Spinal cord (tissue), 9 donors: ENCODE measurements at regions not wholly inside any gene's neighbourhood (a gene's known extent, or its start where the extent isn't known, plus 50 kb on each side); places are given as distances from the start of the nearest gene placed in this dataset.

Experiments used
- DNase-seq, 6 donors: peaks; one replicate each; pipeline versions ENCODE4 v3.0.0 to v3.0.0-alpha.2; 2013 to 2015; ENCODE audit warnings: low spot score in 6 of 6, low read depth in 4 of 6
- H3K27ac ChIP-seq: one replicate; pipeline ENCODE4 v1.5.1; 2013; ENCODE audit warnings: low read depth, low read length, control low read depth
- H3K27me3 ChIP-seq: one replicate; pipeline ENCODE4 v1.6.1; 2013; ENCODE audit warnings: low read length; ENCODE audit not compliant: control insufficient read depth, insufficient read depth
- H3K36me3 ChIP-seq: one replicate; pipeline ENCODE4 v1.6.1; 2013; ENCODE audit warnings: low read length; ENCODE audit not compliant: control insufficient read depth, insufficient read depth
- H3K4me1 ChIP-seq: one replicate; pipeline ENCODE4 v1.6.1; 2013; ENCODE audit warnings: low read length; ENCODE audit not compliant: control insufficient read depth, insufficient read depth
- H3K4me3 ChIP-seq: one replicate; pipeline ENCODE4 v1.5.1; 2013; ENCODE audit warnings: low read depth, low read length, control low read depth
- H3K9me3 ChIP-seq: one replicate; pipeline ENCODE4 v1.6.1; 2013; ENCODE audit warnings: low read length; ENCODE audit not compliant: control insufficient read depth, insufficient read depth
- WGBS: methylation state at CpG from one replicate; pipeline ENCODE4 v1.1.5; 2013; ENCODE audit warnings: missing lambda C conversion rate; ENCODE audit not compliant: insufficient coverage; 5-methylcytosine and 5-hydroxymethylcytosine counted together
- donor health status: healthy.

GRCh38 chr15:98025237-98025636 is 64.7 kb downstream of the ARRDC4 start:
- DNase-seq: no peak
- 89% methylated on average over 2 of the region's 2 CpGs for WGBS
- H3K27ac ChIP-seq: no peak overlapping the region
- no peaks in the 10 kb centered on the region for H3K4me1 ChIP-seq
- no peaks in the 10 kb centered on the region for H3K9me3 ChIP-seq
- H3K27me3 ChIP-seq: no peaks in the 10 kb centered on the region
- no peak overlapping the region for H3K4me3 ChIP-seq
- H3K36me3 ChIP-seq: no peaks in the 10 kb centered on the region

- Histone ChIP-seq H3K4me3 (no peak overlapping the region), H3K36me3 (no peaks in the 10 kb centered on the region), H3K27me3 (no peaks in the 10 kb centered on the region), H3K27ac (no peak overlapping the region), H3K4me1 (no peaks in the 10 kb centered on the region), H3K9me3 (no peaks in the 10 kb centered on the region)
- no peak for DNase-seq
- no CpG with 5 or more reads among the region's 4 CpGs for WGBS
These were observed 74.2 kb downstream of the ARRDC4 start for GRCh38 chr15:98034731-98035130.

- DNase-seq: no peak
- 100% methylated on average over 6 of the region's 7 CpGs for whole genome bisulfite sequencing
These were observed 74.6 kb downstream of the ARRDC4 start for GRCh38 chr15:98035134-98035533.

GRCh38 chr15:98035577-98036010 is 75.1 kb downstream of the ARRDC4 start:
- no peak overlapping the region for H3K27ac ChIP-seq
- no peak for DNase-seq
- WGBS: 80% methylated on average over 2 of the region's 2 CpGs
- H3K9me3 ChIP-seq: no peaks in the 10 kb centered on the region
- no peaks in the 10 kb centered on the region for H3K4me1 ChIP-seq
- H3K36me3 ChIP-seq: no peaks in the 10 kb centered on the region
- no peak overlapping the region for H3K4me3 ChIP-seq
- no peaks in the 10 kb centered on the region for H3K27me3 ChIP-seq

More at GRCh38 chr15:98035134-98035533, 74.6 kb downstream of the ARRDC4 start:
- no peaks in the 10 kb centered on the region for H3K27me3 ChIP-seq
- H3K27ac ChIP-seq: no peak overlapping the region
- H3K4me3 ChIP-seq: no peak overlapping the region
- H3K36me3 ChIP-seq: no peaks in the 10 kb centered on the region
- H3K4me1 ChIP-seq: no peaks in the 10 kb centered on the region
- no peaks in the 10 kb centered on the region for H3K9me3 ChIP-seq

GRCh38 chr15:98039596-98039995 is 79.1 kb downstream of the ARRDC4 start:
- no peak overlapping the region for H3K27ac ChIP-seq
- WGBS: 25% methylated on average over 1 of the region's 4 CpGs
- no peaks in the 10 kb centered on the region for H3K36me3 ChIP-seq
- H3K4me3 ChIP-seq: no peak overlapping the region
- peaks cover 10% of the 10 kb centered on the region for H3K4me1 ChIP-seq
- peak in 1 of 6 donors; percentile 14 for DNase-seq
- H3K27me3 ChIP-seq: no peaks in the 10 kb centered on the region
- H3K9me3 ChIP-seq: no peaks in the 10 kb centered on the region

- WGBS: no CpG with 5 or more reads among the region's 5 CpGs
- H3K4me1 ChIP-seq: peaks cover 10% of the 10 kb centered on the region
- H3K9me3 ChIP-seq: no peaks in the 10 kb centered on the region
- peak in 4 of 6 donors; percentile 13 to 94 (median 28) for DNase-seq
- no peak overlapping the region for H3K27ac ChIP-seq
- H3K27me3 ChIP-seq: no peaks in the 10 kb centered on the region
- no peak overlapping the region for H3K4me3 ChIP-seq
- no peaks in the 10 kb centered on the region for H3K36me3 ChIP-seq
These were observed 79.6 kb downstream of the ARRDC4 start for GRCh38 chr15:98040146-98040545.

- Histone ChIP-seq H3K4me1 (peaks cover 10% of the 10 kb centered on the region), H3K4me3 (no peak overlapping the region), H3K27ac (no peak overlapping the region), H3K36me3 (no peaks in the 10 kb centered on the region), H3K9me3 (no peaks in the 10 kb centered on the region), H3K27me3 (no peaks in the 10 kb centered on the region)
- 76% methylated on average over 18 of the region's 23 CpGs for WGBS
- peak in 3 of 6 donors; percentile 20 to 69 (median 26) for DNase-seq
These were observed 82.9 kb downstream of the ARRDC4 start for GRCh38 chr15:98043160-98044014.

GRCh38 chr15:98051734-98052133 is 91.2 kb downstream of the ARRDC4 start:
- H3K27ac ChIP-seq: no peak overlapping the region
- no peaks in the 10 kb centered on the region for H3K36me3 ChIP-seq
- no peak overlapping the region for H3K4me3 ChIP-seq
- no CpG with 5 or more reads among the region's 3 CpGs for WGBS
- no peaks in the 10 kb centered on the region for H3K27me3 ChIP-seq
- H3K9me3 ChIP-seq: no peaks in the 10 kb centered on the region
- H3K4me1 ChIP-seq: no peaks in the 10 kb centered on the region
- DNase-seq: no peak

- H3K36me3 ChIP-seq: no peaks in the 10 kb centered on the region
- WGBS: no CpG with 5 or more reads among the region's 1 CpG
- H3K4me1 ChIP-seq: no peaks in the 10 kb centered on the region
- no peak for DNase-seq
- H3K27me3 ChIP-seq: no peaks in the 10 kb centered on the region
- H3K9me3 ChIP-seq: peaks cover 5% of the 10 kb centered on the region
- no peak overlapping the region for H3K4me3 ChIP-seq
- H3K27ac ChIP-seq: no peak overlapping the region
These were observed 97.0 kb downstream of the ARRDC4 start for GRCh38 chr15:98057453-98057852.

- H3K36me3 ChIP-seq: no peaks in the 10 kb centered on the region
- no peaks in the 10 kb centered on the region for H3K9me3 ChIP-seq
- H3K4me3 ChIP-seq: no peak overlapping the region
- no peaks in the 10 kb centered on the region for H3K27me3 ChIP-seq
- H3K4me1 ChIP-seq: no peaks in the 10 kb centered on the region
- WGBS: no CpG with 5 or more reads among the region's 3 CpGs
- H3K27ac ChIP-seq: no peak overlapping the region
- DNase-seq: no peak
These were observed 102.4 kb downstream of the ARRDC4 start for GRCh38 chr15:98062869-98063268.
